Liver (tissue), 3 donors: ENCODE measurements at regions not wholly inside any gene's neighbourhood (a gene's known extent, or its start where the extent isn't known, plus 50 kb on each side); places are given as distances from the start of the nearest gene placed in this dataset.

ENCODE experiments used
- ATF3 ChIP-seq: IDR thresholded peaks from 2 replicates; pipeline ENCODE4 v1.6.1; 2016; ENCODE audit warnings: antibody characterized with exemption
- EGR1 ChIP-seq, 2 donors: IDR thresholded peaks; 2 replicates each; pipeline ENCODE4 v1.6.1; 2016 to 2018; ENCODE audit warnings: antibody characterized with exemption in 2 of 2, low read depth in 2 of 2
- FOXA1 ChIP-seq: IDR thresholded peaks from 2 replicates; pipeline ENCODE4 v1.6.1; 2016; ENCODE audit warnings: antibody characterized with exemption
- HNF4A ChIP-seq, 2 donors: conservative IDR thresholded peaks; 2 replicates each; pipeline ENCODE4 v1.6.1; 2016; ENCODE audit warnings: antibody characterized with exemption in 2 of 2, mild to moderate bottlenecking in 2 of 2
- JUND ChIP-seq, 2 donors: IDR thresholded peaks; 2 replicates each; pipeline ENCODE4 v1.6.1; 2016; ENCODE audit warnings: antibody characterized with exemption in 2 of 2
- MAX ChIP-seq: IDR thresholded peaks from 2 replicates; pipeline ENCODE4 v1.6.1; 2016; ENCODE audit warnings: antibody characterized with exemption
- NR2F2 ChIP-seq: IDR thresholded peaks from 2 replicates; pipeline ENCODE4 v1.6.1; 2016; ENCODE audit warnings: antibody characterized with exemption
- RAD21 ChIP-seq, 2 donors: IDR thresholded peaks; 2 replicates each; pipeline ENCODE4 v1.6.1; 2016; ENCODE audit warnings: antibody characterized with exemption in 2 of 2, mild to moderate bottlenecking in 2 of 2
- SP1 ChIP-seq: IDR thresholded peaks from 2 replicates; pipeline ENCODE4 v1.6.1; 2018; ENCODE audit warnings: antibody characterized with exemption, mild to moderate bottlenecking
- TAF1 ChIP-seq: conservative IDR thresholded peaks from 2 replicates; pipeline ENCODE4 v1.6.1; 2016; ENCODE audit warnings: antibody characterized with exemption, mild to moderate bottlenecking
- YY1 ChIP-seq: IDR thresholded peaks from 2 replicates; pipeline ENCODE4 v1.6.1; 2016; ENCODE audit warnings: antibody characterized with exemption, mild to moderate bottlenecking
- TF ChIP-seq, protein P1 (sequence below): fragments of 150-350 bp; IDR thresholded peaks from 2 replicates; pipeline ENCODE4 v1.5.1; 2017; ENCODE audit warnings: improper control_type of control experiment, low read depth, low read length; ENCODE audit not compliant: missing input control
- TF ChIP-seq, protein P2 (sequence below): IDR thresholded peaks from 2 replicates; pipeline ENCODE4 v1.6.1; 2016; ENCODE audit warnings: antibody characterized with exemption, mild to moderate bottlenecking
- donor health status: healthy.
- donor health status: healthy.

DNA sequence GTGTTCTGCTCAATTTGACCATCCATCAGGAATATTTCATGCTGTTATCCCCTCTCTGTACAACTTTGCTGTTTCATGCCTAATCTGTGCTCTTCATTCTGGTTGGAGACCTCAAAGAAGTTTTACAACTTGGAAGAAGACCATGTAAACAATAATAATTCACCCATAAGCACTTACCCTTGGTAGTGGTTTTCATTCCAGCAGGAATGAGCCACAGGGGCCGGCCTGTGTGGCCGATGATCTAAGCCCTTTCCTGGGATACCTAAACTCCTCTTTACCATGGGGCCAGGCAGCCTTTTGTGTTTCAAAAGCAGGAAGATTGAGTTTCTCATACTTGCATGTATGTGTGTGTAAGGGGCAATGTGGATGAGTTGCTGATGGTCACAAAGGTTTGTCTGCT is 165.0 kb downstream of the FGF1 start:
- TF ChIP-seq RAD21 (IDR thresholded peaks at IDR 0.05): no peak
- TF ChIP-seq, protein P1, sequence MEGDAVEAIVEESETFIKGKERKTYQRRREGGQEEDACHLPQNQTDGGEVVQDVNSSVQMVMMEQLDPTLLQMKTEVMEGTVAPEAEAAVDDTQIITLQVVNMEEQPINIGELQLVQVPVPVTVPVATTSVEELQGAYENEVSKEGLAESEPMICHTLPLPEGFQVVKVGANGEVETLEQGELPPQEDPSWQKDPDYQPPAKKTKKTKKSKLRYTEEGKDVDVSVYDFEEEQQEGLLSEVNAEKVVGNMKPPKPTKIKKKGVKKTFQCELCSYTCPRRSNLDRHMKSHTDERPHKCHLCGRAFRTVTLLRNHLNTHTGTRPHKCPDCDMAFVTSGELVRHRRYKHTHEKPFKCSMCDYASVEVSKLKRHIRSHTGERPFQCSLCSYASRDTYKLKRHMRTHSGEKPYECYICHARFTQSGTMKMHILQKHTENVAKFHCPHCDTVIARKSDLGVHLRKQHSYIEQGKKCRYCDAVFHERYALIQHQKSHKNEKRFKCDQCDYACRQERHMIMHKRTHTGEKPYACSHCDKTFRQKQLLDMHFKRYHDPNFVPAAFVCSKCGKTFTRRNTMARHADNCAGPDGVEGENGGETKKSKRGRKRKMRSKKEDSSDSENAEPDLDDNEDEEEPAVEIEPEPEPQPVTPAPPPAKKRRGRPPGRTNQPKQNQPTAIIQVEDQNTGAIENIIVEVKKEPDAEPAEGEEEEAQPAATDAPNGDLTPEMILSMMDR: no peak
- TF ChIP-seq YY1: no peak
- no peak for TF ChIP-seq SP1
- TF ChIP-seq EGR1 (IDR thresholded peaks at IDR 0.05; ENCODE audit: low read depth in 2 of 2): no peak
- no peak for TF ChIP-seq FOXA1
- TF ChIP-seq NR2F2: no peak
- TF ChIP-seq JUND (IDR thresholded peaks at IDR 0.05): no peak
- no peak for TF ChIP-seq MAX
- TF ChIP-seq, protein P2, sequence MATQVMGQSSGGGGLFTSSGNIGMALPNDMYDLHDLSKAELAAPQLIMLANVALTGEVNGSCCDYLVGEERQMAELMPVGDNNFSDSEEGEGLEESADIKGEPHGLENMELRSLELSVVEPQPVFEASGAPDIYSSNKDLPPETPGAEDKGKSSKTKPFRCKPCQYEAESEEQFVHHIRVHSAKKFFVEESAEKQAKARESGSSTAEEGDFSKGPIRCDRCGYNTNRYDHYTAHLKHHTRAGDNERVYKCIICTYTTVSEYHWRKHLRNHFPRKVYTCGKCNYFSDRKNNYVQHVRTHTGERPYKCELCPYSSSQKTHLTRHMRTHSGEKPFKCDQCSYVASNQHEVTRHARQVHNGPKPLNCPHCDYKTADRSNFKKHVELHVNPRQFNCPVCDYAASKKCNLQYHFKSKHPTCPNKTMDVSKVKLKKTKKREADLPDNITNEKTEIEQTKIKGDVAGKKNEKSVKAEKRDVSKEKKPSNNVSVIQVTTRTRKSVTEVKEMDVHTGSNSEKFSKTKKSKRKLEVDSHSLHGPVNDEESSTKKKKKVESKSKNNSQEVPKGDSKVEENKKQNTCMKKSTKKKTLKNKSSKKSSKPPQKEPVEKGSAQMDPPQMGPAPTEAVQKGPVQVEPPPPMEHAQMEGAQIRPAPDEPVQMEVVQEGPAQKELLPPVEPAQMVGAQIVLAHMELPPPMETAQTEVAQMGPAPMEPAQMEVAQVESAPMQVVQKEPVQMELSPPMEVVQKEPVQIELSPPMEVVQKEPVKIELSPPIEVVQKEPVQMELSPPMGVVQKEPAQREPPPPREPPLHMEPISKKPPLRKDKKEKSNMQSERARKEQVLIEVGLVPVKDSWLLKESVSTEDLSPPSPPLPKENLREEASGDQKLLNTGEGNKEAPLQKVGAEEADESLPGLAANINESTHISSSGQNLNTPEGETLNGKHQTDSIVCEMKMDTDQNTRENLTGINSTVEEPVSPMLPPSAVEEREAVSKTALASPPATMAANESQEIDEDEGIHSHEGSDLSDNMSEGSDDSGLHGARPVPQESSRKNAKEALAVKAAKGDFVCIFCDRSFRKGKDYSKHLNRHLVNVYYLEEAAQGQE: no peak
- no peak for TF ChIP-seq ATF3
- TF ChIP-seq TAF1: no peak
- no peak for TF ChIP-seq HNF4A (conservative IDR thresholded peaks at IDR 0.05)
